ENCODE measurements at regions not wholly inside any gene's neighbourhood (a gene's known extent, or its start where the extent isn't known, plus 50 kb on each side); places are given as distances from the start of the nearest gene placed in this dataset.

DNA sequence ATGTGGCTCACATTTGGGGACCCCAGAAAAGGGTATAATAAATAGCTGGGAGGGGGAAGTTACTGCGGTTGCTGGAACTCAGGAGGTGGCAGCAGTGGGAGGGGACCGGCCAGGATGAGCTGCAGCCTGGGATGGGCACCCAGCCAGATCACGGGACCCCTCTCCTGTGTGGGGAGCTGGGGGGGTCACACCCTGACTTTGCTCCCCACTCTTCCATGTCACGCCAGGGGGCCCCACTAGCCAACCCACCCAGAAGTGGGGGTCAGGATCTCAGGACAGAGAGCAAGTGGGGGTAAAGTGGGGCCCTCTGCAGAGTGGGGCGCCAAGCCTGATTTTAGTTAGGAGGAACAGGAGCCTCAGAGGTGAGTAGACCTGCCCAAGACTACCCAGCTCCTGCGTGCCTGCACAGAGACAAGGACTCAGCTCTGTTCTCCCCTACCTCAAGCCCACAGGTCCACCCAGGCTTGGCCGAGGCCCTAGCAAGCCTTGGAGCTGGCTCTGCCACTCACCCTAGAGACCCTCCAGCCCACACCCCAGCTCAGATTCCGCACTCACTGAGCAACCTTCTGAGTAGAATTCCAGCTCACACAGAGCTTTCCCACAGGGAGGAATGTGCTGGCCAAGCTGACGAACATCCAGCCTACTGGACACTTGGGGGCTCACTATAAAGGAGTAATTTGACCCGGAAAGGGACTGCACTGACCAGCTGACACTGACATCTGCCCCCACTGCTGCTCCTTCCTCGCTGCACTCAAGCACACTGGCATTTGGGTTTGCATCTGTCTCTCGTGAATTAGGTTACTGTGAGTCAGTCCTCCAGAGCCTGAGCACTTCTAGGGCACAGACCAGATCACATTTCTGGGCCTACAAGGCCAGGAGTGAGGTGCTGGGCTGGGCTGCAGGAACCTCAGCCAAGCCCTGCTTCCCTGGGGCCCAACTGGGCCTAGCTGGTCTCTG lies 310.1 kb downstream of the C16orf95 start:
- H2AFZ ChIP-seq (ENCODE audit: low read depth, low read length), result no peak overlapping the region
- H3K27ac Mint-ChIP-seq (ENCODE audit: unreplicated experiment), result no peak overlapping the region
- FAIRE-seq (no peak), DNase-seq (ENCODE audit: low read depth) (no peak)
- no peak for TF ChIP-seq EZH2 (IDR thresholded peaks at IDR 0.05; ENCODE audit: insufficient read depth, low read length)
- TF ChIP-seq, protein P1, sequence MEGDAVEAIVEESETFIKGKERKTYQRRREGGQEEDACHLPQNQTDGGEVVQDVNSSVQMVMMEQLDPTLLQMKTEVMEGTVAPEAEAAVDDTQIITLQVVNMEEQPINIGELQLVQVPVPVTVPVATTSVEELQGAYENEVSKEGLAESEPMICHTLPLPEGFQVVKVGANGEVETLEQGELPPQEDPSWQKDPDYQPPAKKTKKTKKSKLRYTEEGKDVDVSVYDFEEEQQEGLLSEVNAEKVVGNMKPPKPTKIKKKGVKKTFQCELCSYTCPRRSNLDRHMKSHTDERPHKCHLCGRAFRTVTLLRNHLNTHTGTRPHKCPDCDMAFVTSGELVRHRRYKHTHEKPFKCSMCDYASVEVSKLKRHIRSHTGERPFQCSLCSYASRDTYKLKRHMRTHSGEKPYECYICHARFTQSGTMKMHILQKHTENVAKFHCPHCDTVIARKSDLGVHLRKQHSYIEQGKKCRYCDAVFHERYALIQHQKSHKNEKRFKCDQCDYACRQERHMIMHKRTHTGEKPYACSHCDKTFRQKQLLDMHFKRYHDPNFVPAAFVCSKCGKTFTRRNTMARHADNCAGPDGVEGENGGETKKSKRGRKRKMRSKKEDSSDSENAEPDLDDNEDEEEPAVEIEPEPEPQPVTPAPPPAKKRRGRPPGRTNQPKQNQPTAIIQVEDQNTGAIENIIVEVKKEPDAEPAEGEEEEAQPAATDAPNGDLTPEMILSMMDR (IDR thresholded peaks at IDR 0.05; ENCODE audit: insufficient read depth, low read depth, low read length), result no peak
- H3K4me1 ChIP-seq (ENCODE audit: insufficient read depth, low read length), result no peaks in the 10 kb centered on the region
- peaks cover 6% of the 10 kb centered on the region for H3K9me3 Mint-ChIP-seq (ENCODE audit: unreplicated experiment)
- H3K9ac ChIP-seq (ENCODE audit: low read length), result no peak overlapping the region
- no peaks in the 10 kb centered on the region for H3K36me3 ChIP-seq (ENCODE audit: insufficient read depth, low read length)
- H3K27me3 ChIP-seq (ENCODE audit: insufficient read depth, low read length), result no peaks in the 10 kb centered on the region
- H3K9me3 ChIP-seq (ENCODE audit: insufficient read depth, low read depth, low read length), result peaks cover 8% of the 10 kb centered on the region
- H3K4me3 ChIP-seq (ENCODE audit: insufficient read depth, low read depth, low read length), result no peak overlapping the region
- no peak overlapping the region for H3K27ac ChIP-seq (ENCODE audit: low read depth, low read length)
- peaks cover 7% of the 10 kb centered on the region for H3K4me1 Mint-ChIP-seq (ENCODE audit: low read depth, unreplicated experiment)
- no peak overlapping the region for H3K4me2 ChIP-seq (ENCODE audit: low read length)
- no peaks in the 10 kb centered on the region for H3K79me2 ChIP-seq (ENCODE audit: insufficient read depth, low read length)
- no peaks in the 10 kb centered on the region for H4K20me1 ChIP-seq (ENCODE audit: insufficient read depth, low read length)
- peaks cover 11% of the 10 kb centered on the region for H3K27me3 Mint-ChIP-seq (ENCODE audit: low read depth, unreplicated experiment)
- peaks cover 3% of the 10 kb centered on the region for H3K36me3 Mint-ChIP-seq (ENCODE audit: low read depth, unreplicated experiment)
- no peak overlapping the region for H3K4me3 Mint-ChIP-seq (ENCODE audit: unreplicated experiment)

DNA sequence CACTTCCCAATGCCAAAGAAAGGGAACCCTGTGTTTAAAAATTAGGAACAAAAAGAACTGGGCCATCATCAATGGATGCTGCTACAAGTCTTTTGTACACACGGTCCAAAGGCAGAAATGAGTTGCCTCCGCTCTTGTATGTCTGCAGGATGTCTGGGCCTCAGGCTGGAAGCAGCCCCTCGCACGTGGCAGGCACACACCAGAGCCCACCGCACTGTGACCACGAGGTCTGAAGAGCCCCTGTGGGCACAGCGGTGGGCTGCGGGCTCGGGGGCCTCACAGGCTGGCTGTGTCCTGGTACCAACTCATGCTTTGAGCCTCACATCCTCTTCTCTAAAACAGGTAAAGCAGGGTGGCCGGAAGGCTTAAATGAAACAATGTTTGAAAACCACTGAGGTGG lies 309.3 kb downstream of the C16orf95 start:
- Histone ChIP-seq H3K4me2 (ENCODE audit: low read length) (no peak overlapping the region), H3K4me3 (ENCODE audit: insufficient read depth, low read depth, low read length) (no peak overlapping the region), H4K20me1 (ENCODE audit: insufficient read depth, low read length) (no peaks in the 10 kb centered on the region), H3K36me3 (ENCODE audit: insufficient read depth, low read length) (no peaks in the 10 kb centered on the region), H3K27ac (ENCODE audit: low read depth, low read length) (no peak overlapping the region), H3K9ac (ENCODE audit: low read length) (no peak overlapping the region), H3K9me3 (ENCODE audit: insufficient read depth, low read depth, low read length) (peaks cover 8% of the 10 kb centered on the region), H3K79me2 (ENCODE audit: insufficient read depth, low read length) (no peaks in the 10 kb centered on the region), H2AFZ (ENCODE audit: low read depth, low read length) (no peak overlapping the region), H3K4me1 (ENCODE audit: insufficient read depth, low read length) (no peaks in the 10 kb centered on the region), H3K27me3 (ENCODE audit: insufficient read depth, low read length) (no peaks in the 10 kb centered on the region)
- no peak overlapping the region for H3K27ac Mint-ChIP-seq (ENCODE audit: unreplicated experiment)
- peaks cover 7% of the 10 kb centered on the region for H3K4me1 Mint-ChIP-seq (ENCODE audit: low read depth, unreplicated experiment)
- H3K9me3 Mint-ChIP-seq (ENCODE audit: unreplicated experiment), result peaks cover 6% of the 10 kb centered on the region
- no peak for DNase-seq (ENCODE audit: low read depth)
- H3K4me3 Mint-ChIP-seq (ENCODE audit: unreplicated experiment), result no peak overlapping the region
- H3K36me3 Mint-ChIP-seq (ENCODE audit: low read depth, unreplicated experiment), result peaks cover 3% of the 10 kb centered on the region
- no peak for FAIRE-seq
- TF ChIP-seq, protein P1 (IDR thresholded peaks at IDR 0.05; ENCODE audit: insufficient read depth, low read depth, low read length), result no peak
- no peak for TF ChIP-seq EZH2 (IDR thresholded peaks at IDR 0.05; ENCODE audit: insufficient read depth, low read length)
- H3K27me3 Mint-ChIP-seq (ENCODE audit: low read depth, unreplicated experiment), result peaks cover 7% of the 10 kb centered on the region

DNA sequence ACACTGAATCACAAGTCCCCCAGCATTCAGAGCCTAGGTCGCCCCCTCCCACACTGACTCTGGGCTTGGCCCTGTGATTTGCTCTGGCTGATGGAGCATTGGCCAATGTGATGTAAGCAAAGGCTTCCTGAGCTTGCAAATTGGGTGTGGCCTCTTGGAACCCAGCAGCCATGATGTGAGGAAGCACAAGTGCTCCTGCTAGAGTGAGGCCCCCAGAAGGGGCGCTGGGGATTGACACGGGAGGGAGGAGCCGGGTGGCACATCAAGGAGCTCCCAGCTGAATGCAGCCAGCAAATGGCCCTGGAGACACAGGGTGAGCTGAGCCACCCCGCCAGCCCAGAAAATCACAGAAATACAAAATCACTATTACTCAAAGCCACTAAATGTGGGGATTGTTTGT lies 308.5 kb downstream of the C16orf95 start:
- Histone ChIP-seq H3K27me3 (ENCODE audit: insufficient read depth, low read length) (no peaks in the 10 kb centered on the region), H3K36me3 (ENCODE audit: insufficient read depth, low read length) (no peaks in the 10 kb centered on the region), H2AFZ (ENCODE audit: low read depth, low read length) (no peak overlapping the region), H3K4me2 (ENCODE audit: low read length) (no peak overlapping the region), H3K9ac (ENCODE audit: low read length) (no peak overlapping the region), H3K27ac (ENCODE audit: low read depth, low read length) (no peak overlapping the region), H3K79me2 (ENCODE audit: insufficient read depth, low read length) (no peaks in the 10 kb centered on the region), H3K9me3 (ENCODE audit: insufficient read depth, low read depth, low read length) (peaks cover 8% of the 10 kb centered on the region), H3K4me1 (ENCODE audit: insufficient read depth, low read length) (no peaks in the 10 kb centered on the region), H3K4me3 (ENCODE audit: insufficient read depth, low read depth, low read length) (no peak overlapping the region), H4K20me1 (ENCODE audit: insufficient read depth, low read length) (no peaks in the 10 kb centered on the region)
- no peak overlapping the region for H3K27ac Mint-ChIP-seq (ENCODE audit: unreplicated experiment)
- no peak for TF ChIP-seq EZH2 (IDR thresholded peaks at IDR 0.05; ENCODE audit: insufficient read depth, low read length)
- TF ChIP-seq, protein P1 (IDR thresholded peaks at IDR 0.05; ENCODE audit: insufficient read depth, low read depth, low read length), result no peak
- H3K36me3 Mint-ChIP-seq (ENCODE audit: low read depth, unreplicated experiment), result peaks cover 3% of the 10 kb centered on the region
- no peak overlapping the region for H3K4me3 Mint-ChIP-seq (ENCODE audit: unreplicated experiment)
- H3K9me3 Mint-ChIP-seq (ENCODE audit: unreplicated experiment), result peaks cover 6% of the 10 kb centered on the region
- peaks cover 7% of the 10 kb centered on the region for H3K27me3 Mint-ChIP-seq (ENCODE audit: low read depth, unreplicated experiment)
- DNase-seq (ENCODE audit: low read depth) (no peak), FAIRE-seq (no peak)
- peaks cover 7% of the 10 kb centered on the region for H3K4me1 Mint-ChIP-seq (ENCODE audit: low read depth, unreplicated experiment)

Data from astrocyte (in vitro differentiated cells and primary cell).